ENCODE measurements at regions not wholly inside any gene's neighbourhood (a gene's known extent, or its start where the extent isn't known, plus 50 kb on each side); places are given as distances from the start of the nearest gene placed in this dataset.

DNA sequence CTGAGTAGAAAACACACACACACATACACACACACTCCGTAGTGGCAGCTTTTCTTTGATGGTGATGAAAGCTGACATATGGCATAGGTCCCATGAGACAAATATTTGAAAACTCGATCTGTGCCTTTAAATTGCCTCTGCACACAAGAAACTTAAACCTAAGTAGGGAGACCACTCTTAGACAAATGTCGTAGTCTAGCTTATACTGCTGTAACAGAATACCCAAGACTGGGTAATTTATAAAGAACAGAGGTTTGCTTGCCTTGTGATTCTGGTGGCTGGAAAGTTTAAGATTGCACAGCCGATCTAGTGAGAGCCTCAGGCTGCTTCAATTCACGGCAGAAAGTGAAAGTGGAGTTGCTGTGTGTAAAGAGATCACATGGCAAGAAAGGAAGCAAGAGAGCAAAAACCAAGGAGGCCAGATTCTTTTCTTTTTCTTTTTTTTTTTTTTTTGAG, 489.4 kb upstream of the SORCS1 start:
- TF ChIP-seq EZH2 (IDR thresholded peaks at IDR 0.05; ENCODE audit: low read depth, unreplicated experiment): no peak
- TF ChIP-seq, protein P1, sequence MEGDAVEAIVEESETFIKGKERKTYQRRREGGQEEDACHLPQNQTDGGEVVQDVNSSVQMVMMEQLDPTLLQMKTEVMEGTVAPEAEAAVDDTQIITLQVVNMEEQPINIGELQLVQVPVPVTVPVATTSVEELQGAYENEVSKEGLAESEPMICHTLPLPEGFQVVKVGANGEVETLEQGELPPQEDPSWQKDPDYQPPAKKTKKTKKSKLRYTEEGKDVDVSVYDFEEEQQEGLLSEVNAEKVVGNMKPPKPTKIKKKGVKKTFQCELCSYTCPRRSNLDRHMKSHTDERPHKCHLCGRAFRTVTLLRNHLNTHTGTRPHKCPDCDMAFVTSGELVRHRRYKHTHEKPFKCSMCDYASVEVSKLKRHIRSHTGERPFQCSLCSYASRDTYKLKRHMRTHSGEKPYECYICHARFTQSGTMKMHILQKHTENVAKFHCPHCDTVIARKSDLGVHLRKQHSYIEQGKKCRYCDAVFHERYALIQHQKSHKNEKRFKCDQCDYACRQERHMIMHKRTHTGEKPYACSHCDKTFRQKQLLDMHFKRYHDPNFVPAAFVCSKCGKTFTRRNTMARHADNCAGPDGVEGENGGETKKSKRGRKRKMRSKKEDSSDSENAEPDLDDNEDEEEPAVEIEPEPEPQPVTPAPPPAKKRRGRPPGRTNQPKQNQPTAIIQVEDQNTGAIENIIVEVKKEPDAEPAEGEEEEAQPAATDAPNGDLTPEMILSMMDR (conservative IDR thresholded peaks at IDR 0.05; ENCODE audit: low read depth in 2 of 2): no peak
- no peak for TF ChIP-seq POLR2AphosphoS5 (IDR thresholded peaks at IDR 0.05; ENCODE audit: low read depth)
- TF ChIP-seq, protein P2, sequence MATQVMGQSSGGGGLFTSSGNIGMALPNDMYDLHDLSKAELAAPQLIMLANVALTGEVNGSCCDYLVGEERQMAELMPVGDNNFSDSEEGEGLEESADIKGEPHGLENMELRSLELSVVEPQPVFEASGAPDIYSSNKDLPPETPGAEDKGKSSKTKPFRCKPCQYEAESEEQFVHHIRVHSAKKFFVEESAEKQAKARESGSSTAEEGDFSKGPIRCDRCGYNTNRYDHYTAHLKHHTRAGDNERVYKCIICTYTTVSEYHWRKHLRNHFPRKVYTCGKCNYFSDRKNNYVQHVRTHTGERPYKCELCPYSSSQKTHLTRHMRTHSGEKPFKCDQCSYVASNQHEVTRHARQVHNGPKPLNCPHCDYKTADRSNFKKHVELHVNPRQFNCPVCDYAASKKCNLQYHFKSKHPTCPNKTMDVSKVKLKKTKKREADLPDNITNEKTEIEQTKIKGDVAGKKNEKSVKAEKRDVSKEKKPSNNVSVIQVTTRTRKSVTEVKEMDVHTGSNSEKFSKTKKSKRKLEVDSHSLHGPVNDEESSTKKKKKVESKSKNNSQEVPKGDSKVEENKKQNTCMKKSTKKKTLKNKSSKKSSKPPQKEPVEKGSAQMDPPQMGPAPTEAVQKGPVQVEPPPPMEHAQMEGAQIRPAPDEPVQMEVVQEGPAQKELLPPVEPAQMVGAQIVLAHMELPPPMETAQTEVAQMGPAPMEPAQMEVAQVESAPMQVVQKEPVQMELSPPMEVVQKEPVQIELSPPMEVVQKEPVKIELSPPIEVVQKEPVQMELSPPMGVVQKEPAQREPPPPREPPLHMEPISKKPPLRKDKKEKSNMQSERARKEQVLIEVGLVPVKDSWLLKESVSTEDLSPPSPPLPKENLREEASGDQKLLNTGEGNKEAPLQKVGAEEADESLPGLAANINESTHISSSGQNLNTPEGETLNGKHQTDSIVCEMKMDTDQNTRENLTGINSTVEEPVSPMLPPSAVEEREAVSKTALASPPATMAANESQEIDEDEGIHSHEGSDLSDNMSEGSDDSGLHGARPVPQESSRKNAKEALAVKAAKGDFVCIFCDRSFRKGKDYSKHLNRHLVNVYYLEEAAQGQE (IDR thresholded peaks at IDR 0.05; ENCODE audit: unreplicated experiment): no peak
- TF ChIP-seq, protein P3, sequence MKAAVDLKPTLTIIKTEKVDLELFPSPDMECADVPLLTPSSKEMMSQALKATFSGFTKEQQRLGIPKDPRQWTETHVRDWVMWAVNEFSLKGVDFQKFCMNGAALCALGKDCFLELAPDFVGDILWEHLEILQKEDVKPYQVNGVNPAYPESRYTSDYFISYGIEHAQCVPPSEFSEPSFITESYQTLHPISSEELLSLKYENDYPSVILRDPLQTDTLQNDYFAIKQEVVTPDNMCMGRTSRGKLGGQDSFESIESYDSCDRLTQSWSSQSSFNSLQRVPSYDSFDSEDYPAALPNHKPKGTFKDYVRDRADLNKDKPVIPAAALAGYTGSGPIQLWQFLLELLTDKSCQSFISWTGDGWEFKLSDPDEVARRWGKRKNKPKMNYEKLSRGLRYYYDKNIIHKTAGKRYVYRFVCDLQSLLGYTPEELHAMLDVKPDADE (IDR thresholded peaks at IDR 0.05): no peak
- no peak for TF ChIP-seq STAT1 (IDR thresholded peaks at IDR 0.05; ENCODE audit: unreplicated experiment)
- TF ChIP-seq EZH2phosphoT487 (IDR thresholded peaks at IDR 0.05; ENCODE audit: unreplicated experiment): no peak
- TF ChIP-seq, protein P4, sequence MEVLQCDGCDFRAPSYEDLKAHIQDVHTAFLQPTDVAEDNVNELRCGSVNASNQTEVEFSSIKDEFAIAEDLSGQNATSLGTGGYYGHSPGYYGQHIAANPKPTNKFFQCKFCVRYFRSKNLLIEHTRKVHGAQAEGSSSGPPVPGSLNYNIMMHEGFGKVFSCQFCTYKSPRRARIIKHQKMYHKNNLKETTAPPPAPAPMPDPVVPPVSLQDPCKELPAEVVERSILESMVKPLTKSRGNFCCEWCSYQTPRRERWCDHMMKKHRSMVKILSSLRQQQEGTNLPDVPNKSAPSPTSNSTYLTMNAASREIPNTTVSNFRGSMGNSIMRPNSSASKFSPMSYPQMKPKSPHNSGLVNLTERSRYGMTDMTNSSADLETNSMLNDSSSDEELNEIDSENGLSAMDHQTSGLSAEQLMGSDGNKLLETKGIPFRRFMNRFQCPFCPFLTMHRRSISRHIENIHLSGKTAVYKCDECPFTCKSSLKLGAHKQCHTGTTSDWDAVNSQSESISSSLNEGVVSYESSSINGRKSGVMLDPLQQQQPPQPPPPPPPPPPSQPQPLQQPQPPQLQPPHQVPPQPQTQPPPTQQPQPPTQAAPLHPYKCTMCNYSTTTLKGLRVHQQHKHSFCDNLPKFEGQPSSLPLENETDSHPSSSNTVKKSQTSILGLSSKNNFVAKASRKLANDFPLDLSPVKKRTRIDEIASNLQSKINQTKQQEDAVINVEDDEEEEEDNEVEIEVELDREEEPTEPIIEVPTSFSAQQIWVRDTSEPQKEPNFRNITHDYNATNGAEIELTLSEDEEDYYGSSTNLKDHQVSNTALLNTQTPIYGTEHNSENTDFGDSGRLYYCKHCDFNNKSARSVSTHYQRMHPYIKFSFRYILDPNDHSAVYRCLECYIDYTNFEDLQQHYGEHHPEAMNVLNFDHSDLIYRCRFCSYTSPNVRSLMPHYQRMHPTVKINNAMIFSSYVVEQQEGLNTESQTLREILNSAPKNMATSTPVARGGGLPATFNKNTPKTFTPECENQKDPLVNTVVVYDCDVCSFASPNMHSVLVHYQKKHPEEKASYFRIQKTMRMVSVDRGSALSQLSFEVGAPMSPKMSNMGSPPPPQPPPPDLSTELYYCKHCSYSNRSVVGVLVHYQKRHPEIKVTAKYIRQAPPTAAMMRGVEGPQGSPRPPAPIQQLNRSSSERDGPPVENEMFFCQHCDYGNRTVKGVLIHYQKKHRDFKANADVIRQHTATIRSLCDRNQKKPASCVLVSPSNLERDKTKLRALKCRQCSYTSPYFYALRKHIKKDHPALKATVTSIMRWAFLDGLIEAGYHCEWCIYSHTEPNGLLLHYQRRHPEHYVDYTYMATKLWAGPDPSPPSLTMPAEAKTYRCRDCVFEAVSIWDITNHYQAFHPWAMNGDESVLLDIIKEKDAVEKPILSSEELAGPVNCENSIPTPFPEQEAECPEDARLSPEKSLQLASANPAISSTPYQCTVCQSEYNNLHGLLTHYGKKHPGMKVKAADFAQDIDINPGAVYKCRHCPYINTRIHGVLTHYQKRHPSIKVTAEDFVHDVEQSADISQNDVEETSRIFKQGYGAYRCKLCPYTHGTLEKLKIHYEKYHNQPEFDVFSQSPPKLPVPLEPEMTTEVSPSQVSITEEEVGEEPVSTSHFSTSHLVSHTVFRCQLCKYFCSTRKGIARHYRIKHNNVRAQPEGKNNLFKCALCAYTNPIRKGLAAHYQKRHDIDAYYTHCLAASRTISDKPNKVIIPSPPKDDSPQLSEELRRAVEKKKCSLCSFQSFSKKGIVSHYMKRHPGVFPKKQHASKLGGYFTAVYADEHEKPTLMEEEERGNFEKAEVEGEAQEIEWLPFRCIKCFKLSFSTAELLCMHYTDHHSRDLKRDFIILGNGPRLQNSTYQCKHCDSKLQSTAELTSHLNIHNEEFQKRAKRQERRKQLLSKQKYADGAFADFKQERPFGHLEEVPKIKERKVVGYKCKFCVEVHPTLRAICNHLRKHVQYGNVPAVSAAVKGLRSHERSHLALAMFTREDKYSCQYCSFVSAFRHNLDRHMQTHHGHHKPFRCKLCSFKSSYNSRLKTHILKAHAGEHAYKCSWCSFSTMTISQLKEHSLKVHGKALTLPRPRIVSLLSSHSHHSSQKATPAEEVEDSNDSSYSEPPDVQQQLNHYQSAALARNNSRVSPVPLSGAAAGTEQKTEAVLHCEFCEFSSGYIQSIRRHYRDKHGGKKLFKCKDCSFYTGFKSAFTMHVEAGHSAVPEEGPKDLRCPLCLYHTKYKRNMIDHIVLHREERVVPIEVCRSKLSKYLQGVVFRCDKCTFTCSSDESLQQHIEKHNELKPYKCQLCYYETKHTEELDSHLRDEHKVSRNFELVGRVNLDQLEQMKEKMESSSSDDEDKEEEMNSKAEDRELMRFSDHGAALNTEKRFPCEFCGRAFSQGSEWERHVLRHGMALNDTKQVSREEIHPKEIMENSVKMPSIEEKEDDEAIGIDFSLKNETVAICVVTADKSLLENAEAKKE (CRISPR knock-in tag; IDR thresholded peaks at IDR 0.05): no peak

Data from GM23338 (cell line).